ENCODE measurements at regions not wholly inside any gene's neighbourhood (a gene's known extent, or its start where the extent isn't known, plus 50 kb on each side); places are given as distances from the start of the nearest gene placed in this dataset.
"Not testable (repeated sequence)": the region's sequence is repeated elsewhere in the genome, so short reads cannot be mapped to it uniquely, and the experiment has no call there.

- no peak for DNase-seq
Measured at GRCh38 chr9:38253200-38253599, 139.3 kb upstream of the ALDH1B1 start.

- no peak for DNase-seq
Measured at GRCh38 chr9:38251036-38251860, 141.3 kb upstream of the ALDH1B1 start.

DNA sequence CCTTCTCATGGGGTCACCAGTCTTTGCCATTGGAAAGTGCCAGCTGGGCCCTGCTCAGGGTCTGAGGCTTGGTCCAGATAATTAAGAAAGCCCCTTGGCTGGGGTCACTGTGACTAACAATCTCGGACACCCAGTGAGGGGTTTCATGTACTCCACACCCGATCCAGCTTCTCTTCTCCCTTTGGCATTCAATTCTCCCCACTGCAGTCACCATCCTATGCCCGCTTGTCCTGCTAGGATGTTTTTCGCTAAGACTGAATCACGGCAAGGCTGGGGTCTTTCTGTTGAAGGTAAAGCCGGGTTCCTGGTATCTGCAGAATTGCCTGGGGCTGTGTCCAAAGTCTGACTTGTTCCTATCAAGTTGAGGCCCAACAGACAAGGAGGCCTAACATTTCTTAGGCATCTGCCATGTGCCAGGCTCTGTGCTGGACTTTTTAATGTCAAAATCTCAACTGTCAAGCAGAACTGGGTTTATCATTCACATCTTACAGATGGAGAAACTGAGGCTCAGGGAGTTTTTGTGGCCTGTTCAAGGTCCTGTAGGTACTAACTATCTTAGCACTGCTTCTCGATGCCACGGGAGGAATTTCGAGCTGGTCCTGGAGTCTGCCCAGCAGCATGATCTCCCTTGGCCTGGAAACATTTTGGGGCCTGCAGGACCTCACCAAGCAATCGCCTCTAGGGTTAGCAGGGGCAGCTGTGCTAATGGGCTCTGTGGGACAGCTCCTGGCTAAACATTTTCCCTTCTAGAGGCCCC lies 142.0 kb upstream of the ALDH1B1 start:
- no peak for DNase-seq

DNA sequence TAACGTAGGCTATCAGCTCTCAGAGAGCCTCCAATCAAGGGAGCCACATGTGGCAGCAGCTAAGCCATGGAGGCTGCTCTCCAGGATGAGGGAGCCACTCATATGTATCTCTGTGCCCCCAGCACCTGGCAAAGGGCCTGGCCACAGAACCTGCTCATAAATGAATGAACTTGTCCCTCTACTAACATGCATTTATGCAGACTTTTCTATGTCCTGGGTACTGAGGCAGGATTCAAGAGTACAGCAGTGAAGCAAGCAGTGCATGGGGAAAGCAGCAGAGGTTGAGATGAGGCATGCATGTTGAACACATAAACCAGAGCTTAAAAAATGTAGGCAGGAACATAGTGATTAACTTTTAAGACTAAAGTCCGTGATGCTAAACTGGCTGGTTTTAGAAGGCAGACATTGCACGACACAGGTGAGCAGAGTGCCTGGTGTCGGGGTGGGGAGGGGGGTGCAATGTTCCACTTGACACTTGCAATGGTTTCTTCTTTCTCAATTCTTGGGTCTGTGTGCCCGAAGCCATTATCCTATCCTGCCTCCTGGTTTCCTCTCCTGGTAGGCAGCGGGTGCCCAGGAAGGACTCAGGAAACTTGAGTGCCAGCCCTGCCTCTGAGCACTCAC lies 142.8 kb upstream of the ALDH1B1 start:
- no peak for DNase-seq

GRCh38 chr9:38249049-38249448 lies 143.5 kb upstream of the ALDH1B1 start:
- DNase-seq: no peak

DNA sequence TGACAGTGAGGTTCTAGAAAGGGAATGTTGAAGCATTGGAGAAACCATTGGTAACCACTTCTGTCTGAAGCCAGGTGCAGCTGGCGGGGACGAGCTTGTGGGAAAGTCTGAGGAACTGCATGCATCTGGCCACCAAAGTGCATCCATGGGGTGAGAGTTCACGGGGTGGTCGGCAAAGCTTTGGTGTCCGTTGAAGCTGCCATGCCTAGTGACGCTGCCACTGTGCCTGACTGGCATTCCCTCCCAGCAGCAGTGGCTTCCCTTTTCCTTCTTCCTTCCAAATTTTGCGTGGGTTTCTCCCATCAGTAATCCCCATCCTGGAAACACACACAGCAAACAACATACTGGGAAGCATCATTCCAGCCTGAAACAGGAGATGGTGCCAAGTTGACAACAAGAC lies 145.7 kb upstream of the ALDH1B1 start:
- no peak for DNase-seq

DNA sequence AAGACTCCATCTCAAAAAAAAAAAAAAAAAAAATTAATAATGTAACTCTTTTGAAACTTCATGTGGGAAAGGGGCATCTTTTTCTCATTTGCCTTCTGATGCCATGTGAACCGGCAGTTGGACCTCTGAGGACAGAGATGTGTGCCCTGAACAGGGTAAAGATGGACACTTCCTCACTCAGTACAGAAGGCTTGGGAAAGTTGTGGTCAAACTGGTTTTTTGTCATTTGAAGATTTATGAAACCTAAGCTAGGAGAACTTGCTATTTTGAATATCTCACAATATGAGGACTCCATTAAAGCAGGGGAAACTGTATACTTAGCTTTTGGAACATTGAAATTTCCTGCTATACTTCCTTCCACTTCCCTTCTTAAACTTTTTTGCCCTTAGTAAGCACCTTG lies 147.5 kb upstream of the ALDH1B1 start:
- DNase-seq: no peak

- DNase-seq: no peak
Measured at GRCh38 chr9:38243993-38244392, 148.5 kb upstream of the ALDH1B1 start.

DNA sequence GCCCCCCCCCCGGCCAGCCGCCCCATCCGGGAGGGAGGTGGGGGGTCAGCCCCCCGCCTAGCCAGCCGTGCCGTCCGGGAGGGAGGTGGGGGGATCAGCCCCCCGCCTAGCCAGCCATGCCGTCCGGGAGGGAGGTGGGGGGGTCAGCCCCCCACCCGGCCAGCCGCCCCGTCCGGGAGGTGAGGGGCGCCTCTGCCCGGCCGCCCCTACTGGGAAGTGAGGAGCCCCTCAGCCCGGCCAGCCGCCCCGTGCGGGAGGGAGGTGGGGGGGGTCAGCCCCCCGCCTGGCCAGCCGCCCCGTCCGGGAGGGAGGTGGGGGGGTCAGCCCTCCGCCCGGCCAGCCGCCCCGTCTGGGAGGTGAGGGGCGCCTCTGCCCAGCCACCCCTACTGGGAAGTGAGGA lies 150.4 kb upstream of the ALDH1B1 start:
- not testable (repeated sequence) for DNase-seq

DNA sequence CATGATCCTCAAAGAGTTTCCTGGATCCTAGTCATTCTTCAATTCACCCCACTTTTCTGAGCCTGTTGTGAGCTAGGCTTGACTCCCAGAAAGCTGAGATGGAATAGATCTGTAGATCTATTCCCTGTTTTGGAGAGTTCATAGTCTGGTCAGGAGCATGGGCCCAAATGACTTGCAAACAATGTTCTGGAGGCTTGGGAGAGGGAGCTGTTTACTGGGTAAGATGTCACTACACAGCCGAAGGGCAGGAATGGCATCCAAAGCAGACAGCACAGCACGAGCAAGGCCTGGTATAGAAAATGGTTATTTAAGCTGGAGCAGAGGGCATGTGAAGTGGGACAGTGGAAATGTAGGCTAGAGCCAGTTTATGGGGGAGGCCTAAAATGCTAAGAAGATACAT lies 152.5 kb upstream of the ALDH1B1 start:
- no peak for DNase-seq

- no peak for DNase-seq
Measured at GRCh38 chr9:38235244-38235643, 157.3 kb upstream of the ALDH1B1 start.

- no peak for DNase-seq
Measured at GRCh38 chr9:38234479-38235170, 157.9 kb upstream of the ALDH1B1 start.

- DNase-seq: no peak
Measured at GRCh38 chr9:38233796-38234355, 158.6 kb upstream of the ALDH1B1 start.

DNA sequence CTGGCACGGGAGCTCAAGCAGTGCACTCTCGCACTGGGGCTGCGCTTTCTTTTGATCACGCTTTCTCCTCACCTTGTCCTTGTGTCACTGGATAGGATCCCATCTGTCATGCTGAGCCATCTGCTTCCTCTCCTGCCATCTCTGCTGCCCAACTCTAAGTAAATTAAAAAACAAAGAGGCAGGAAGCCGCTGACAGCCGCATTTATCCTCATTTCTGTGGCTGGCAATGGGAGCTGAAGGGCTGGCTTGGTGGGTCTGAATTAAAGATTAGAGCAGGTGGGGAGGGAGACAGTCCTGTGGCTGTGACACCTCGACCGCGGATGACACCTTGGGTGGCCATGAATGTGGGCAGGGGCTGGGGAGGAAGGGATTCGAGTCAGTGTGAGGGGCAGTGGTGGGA lies 159.2 kb upstream of the ALDH1B1 start:
- no peak for DNase-seq

DNA sequence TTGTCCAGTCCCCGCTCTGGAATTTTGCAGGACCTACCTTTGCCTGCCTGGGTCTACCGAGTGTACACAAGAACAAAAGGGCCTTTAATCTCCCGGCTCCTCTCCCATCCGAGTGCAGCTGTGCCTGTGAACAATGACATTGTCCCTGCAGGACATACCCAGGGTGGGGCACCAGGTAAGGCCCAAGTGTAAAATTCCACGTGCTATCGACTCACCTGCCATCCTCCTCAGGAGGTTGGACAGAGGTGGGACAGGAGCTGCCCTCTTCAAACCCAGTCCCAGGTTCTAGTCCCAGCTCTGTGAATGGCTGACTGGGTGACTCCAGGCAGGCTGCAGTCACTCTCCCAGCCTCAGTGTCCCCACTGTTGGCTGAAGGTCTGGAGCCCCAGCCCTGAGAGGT lies 159.6 kb upstream of the ALDH1B1 start:
- no peak for DNase-seq

GRCh38 chr9:38229504-38230155 lies 160.6 kb upstream of the SHB start:
- DNase-seq: no peak

DNA sequence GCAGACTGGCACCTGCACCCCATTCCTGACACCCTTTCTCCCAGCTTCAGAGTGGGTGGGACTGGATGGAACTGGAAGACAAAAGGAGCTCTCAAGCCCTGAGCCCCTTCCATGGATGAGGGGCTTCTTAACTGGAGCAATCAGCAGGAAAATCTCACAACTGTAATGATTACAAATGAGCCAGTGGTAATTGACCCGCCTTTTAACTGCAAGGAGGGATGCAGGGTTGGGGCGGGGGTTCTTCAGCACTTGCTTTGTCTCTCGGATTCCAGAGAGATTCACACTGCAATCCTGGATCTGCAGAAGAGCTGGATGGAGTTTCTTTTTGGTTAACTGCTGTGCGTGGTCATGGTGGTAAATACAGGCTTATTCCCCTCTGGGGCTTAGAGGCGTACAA lies 160.1 kb upstream of the SHB start:
- no peak for DNase-seq

DNA sequence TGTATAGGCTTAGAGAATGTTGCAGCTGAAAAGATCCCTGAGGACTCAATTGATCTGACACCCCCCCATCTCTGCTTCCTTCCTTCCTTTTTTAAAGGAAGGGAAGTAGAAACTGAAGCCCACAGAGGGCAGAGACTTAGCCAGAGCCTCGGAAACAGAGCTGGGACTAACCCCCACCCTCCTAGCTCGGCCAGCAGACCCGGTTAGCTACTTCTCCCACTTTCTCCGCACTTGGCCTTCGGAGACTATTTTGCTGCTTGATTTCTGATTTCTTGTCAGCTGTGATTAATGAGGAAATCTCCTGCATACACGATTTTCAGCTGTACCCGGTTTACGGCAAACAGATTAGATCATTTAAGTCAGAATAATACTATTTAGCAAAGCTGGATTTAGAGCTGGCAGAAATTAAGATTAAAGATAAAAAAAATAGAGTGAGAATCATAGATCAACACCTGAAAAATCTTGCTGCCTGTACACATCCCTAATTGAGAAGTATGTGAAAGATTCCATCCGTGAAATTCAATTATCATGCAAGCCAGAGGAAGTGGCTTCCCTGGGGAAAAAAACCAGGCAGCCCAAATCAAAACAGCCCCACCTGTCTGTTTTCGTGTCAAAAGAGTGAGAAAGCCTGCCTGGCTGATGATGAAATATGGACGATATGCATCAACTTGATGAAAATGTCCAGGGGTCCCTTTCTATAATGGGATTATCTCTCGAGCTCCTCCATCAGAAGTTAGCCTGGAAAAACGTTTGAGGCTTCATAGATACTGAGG lies 159.5 kb upstream of the SHB start:
- DNase-seq: no peak

DNA sequence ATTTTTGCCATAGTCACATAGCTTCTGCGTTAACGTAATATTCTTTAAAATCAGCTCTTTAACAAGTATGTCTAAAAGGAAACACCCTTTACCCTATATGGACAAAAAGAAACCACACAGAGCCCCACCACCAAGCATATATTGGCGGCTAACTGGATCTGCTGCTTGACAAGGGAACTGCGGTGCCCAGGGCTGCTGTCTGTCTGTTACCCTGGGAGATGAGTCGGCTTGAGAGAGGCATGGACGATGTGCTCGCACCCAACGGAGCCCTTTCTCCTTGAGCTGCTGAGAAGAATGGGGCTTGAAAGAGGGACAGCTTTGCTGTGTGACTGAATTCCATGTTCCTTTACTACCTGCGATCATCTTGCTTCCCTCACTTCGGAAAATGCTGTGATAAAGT lies 158.6 kb upstream of the SHB start:
- peak in 1 of 2 donors; percentile 3 for DNase-seq

- DNase-seq: peak; percentile 8 to 66
Measured at GRCh38 chr9:38227061-38227540, 158.1 kb upstream of the SHB start.

DNA sequence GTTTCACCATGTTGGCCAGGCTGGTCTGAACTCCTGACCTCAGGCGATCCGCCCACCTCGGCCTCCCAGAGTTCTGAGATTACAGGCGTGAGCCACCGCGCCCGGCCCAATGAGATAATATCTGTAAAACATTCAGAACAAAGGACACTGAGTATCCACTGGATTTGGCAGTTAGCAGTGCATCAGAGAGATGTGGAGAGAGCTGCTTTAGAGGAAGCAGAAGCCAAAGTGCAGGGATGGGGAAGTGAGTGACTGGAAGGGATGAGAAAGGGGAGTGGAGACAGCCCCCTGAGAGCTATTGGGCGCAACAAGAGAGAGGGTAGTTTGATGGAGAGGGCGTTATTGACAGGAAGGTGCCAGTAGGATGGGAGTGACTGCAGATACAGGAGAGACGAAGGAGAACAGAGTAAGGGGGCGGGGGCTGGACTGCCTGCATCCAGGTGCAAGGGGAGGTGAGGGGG lies 157.5 kb upstream of the SHB start:
- DNase-seq: peak; percentile 22 to 51
